WI38 (cell line): ENCODE measurements at regions not wholly inside any gene's neighbourhood (a gene's known extent, or its start where the extent isn't known, plus 50 kb on each side); places are given as distances from the start of the nearest gene placed in this dataset.

ENCODE experiments used
- H3K4me3 ChIP-seq: 2 replicates; pipeline ENCODE4 v1.5.1; 2011; ENCODE audit warnings: low read depth, mild to moderate bottlenecking, control low read depth, low read length
- TF ChIP-seq, protein P1 (sequence below): IDR thresholded peaks from 2 replicates; pipeline ENCODE4 v1.5.1; 2012; ENCODE audit warnings: low read depth, mild to moderate bottlenecking, control low read depth, low read length

DNA sequence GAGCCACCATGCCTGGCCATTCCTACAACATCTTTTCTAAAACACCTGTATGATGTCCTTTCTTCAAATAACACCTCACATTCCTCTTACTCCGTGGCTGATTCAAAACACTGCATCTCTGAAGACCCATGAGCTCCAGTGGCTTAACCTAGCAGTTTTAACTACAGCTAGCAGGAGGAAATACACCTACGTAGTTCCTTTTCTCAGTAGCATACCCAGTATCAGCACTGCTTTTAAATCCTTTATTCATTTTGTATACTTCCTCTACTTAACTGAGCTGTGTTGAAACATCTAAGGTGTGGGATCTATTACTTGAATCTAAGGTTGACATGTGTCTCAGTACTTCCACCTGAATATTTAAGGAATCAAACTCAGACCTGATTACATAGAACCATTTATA lies 113.6 kb upstream of the CCDC28A start:
- no peak overlapping the region for H3K4me3 ChIP-seq
- TF ChIP-seq, protein P1, sequence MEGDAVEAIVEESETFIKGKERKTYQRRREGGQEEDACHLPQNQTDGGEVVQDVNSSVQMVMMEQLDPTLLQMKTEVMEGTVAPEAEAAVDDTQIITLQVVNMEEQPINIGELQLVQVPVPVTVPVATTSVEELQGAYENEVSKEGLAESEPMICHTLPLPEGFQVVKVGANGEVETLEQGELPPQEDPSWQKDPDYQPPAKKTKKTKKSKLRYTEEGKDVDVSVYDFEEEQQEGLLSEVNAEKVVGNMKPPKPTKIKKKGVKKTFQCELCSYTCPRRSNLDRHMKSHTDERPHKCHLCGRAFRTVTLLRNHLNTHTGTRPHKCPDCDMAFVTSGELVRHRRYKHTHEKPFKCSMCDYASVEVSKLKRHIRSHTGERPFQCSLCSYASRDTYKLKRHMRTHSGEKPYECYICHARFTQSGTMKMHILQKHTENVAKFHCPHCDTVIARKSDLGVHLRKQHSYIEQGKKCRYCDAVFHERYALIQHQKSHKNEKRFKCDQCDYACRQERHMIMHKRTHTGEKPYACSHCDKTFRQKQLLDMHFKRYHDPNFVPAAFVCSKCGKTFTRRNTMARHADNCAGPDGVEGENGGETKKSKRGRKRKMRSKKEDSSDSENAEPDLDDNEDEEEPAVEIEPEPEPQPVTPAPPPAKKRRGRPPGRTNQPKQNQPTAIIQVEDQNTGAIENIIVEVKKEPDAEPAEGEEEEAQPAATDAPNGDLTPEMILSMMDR: no peak

DNA sequence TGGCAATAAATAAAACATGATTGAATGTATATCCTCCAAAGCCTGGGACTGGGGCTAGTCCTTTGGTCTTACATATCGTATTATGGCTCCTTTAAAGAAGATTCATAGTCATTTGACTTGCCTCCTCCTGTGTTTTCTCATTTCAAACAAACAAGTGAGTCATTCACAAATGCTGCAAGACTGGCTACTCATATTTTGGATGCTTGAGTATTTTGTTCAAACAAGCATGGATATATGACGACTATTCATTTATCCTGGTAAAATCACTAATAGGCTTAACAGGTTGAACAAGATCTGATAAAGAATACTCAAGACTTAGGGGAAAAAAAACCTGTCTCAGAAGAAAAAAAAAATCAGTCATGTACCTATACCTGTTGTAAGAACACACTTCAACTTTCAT lies 111.1 kb upstream of the CCDC28A start:
- TF ChIP-seq, protein P1: no peak
- no peak overlapping the region for H3K4me3 ChIP-seq

DNA sequence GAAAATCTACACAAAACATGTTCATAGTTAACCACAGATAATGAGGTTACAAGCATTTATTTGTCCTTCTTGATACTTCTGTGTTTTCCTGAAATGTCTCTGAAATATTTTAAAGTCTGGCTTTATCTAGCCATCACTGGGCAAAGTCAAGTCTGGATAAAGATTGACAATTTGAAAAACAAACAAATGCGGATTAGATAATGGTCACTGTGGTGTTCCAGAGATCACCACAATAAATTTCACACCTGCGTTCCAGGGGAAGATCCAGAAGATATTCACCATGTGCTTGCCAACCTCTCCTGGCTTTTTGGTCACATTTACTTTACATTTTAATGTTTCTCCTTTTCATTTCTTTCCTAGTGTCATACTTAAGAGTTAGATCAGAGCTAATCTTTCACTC lies 109.7 kb upstream of the CCDC28A start:
- H3K4me3 ChIP-seq: no peak overlapping the region
- TF ChIP-seq, protein P1: no peak

DNA sequence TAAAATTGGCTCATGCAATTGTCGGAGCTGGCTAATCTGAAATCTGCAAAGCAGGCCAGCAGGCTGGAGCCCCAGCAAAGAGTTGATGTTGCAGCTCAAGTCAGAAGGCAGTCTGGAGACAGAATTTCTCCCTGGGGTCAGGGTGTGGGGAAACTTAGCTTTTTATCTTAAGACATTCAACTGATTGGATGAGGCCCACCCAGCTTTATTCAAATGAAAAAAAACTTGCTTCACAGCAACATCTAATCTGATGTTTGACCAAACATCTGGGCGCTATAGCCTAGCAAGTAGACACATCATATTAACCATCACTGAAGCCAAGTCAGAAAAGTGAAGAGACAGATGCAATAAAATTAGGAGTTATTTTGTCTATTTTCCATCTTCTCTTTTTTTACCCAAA lies 108.8 kb upstream of the CCDC28A start:
- no peak overlapping the region for H3K4me3 ChIP-seq
- TF ChIP-seq, protein P1: no peak

DNA sequence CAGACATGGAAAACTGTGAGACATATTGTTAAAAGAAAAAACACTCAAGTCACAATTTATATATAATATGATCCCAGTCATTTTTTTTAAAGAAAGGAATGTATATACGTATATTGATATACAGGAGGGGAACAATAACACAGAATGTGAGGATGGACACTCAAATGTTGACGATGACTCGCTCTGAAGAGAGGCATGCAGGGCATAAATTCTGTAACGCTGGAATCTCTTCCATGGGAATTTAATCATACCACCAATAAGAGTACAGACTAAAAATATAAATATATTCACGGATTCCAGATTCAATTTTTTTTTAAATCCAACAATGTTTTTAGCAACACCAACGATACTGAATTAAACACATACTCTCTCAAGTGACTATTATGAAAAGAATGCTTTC lies 106.9 kb upstream of the CCDC28A start:
- no peak overlapping the region for H3K4me3 ChIP-seq
- TF ChIP-seq, protein P1: no peak

DNA sequence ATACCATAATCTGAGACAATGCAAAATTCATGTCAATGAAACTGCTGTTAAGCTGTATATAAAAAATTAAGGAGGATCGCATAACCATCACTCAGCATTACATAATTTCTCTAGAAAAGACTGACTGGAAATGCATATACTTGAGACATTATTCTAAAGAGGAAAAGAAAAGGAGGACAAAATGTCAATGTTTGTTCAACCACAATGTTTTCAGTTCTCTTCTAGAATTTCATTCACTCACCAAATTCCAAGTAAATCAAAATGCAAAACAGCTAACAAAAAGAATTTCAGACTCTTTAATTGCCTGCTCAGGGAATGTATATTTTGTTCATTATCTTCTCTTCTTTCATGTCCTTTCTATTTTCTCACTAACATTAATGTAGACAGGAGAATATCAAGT lies 106.2 kb upstream of the CCDC28A start:
- no peak overlapping the region for H3K4me3 ChIP-seq
- TF ChIP-seq, protein P1: no peak

DNA sequence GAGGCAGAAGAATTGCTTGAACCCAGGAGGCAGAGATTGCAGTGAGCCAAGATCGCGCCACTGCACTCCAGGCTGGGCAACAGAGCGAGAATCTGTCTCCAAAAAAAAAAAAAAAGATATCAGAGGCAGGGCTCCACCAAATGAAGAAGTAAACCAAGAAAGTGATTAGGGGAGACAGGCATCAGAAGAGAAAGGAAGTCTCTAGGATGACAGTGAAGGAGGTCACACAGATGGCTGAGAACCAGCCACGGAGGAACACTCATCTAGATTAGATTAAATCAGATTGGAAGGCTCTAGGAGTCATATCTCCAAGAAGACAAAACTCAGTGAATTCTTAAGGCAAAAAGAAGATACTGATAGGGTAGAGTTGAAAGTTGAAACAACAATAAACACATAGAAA lies 102.2 kb upstream of the CCDC28A start:
- no peak overlapping the region for H3K4me3 ChIP-seq
- TF ChIP-seq, protein P1: no peak
